ENCODE measurements at regions not wholly inside any gene's neighbourhood (a gene's known extent, or its start where the extent isn't known, plus 50 kb on each side); places are given as distances from the start of the nearest gene placed in this dataset.

- H4K20me1 ChIP-seq (ENCODE audit: control insufficient read depth, extremely low read depth, insufficient read depth, low read length), result no peaks in the 10 kb centered on the region
- H3K9me3 ChIP-seq (ENCODE audit: control insufficient read depth, insufficient read depth, low read depth, low read length), result no peaks in the 10 kb centered on the region
- no peaks in the 10 kb centered on the region for H3K4me1 ChIP-seq (ENCODE audit: control insufficient read depth, extremely low read depth, insufficient read depth, low read length)
- H3K4me2 ChIP-seq (ENCODE audit: extremely low read depth, insufficient read depth, low read length), result no peak overlapping the region
- TF ChIP-seq EZH2 (IDR thresholded peaks at IDR 0.05; ENCODE audit: low read length, missing control alignments) (no peak), CTCF (conservative IDR thresholded peaks at IDR 0.05 in 1 of 2, IDR thresholded peaks at IDR 0.05 in 1 of 2; ENCODE audit: low read depth in 1 of 2, low read length in 2 of 2) (no peak)
- H3K4me3 ChIP-seq (replicated peaks in 1 of 4; ENCODE audit: control extremely low read depth in 1 of 4, insufficient read depth in 1 of 4, low read depth in 3 of 4, low read length in 4 of 4), result no peak overlapping the region
- H3K36me3 ChIP-seq (ENCODE audit: control insufficient read depth, insufficient read depth, low read length), result no peaks in the 10 kb centered on the region
- no peaks in the 10 kb centered on the region for H3K79me2 ChIP-seq (ENCODE audit: control insufficient read depth, insufficient read depth, low read length)
- no peak overlapping the region for H3K27ac ChIP-seq (ENCODE audit: insufficient read depth, low read length)
- DNase-seq (ENCODE audit: low read depth in 2 of 2), result peak in 1 of 2 donors; percentile 75
- no peaks in the 10 kb centered on the region for H3K27me3 ChIP-seq (ENCODE audit: control insufficient read depth, insufficient read depth, low read length)
- no peak overlapping the region for H3K9ac ChIP-seq (ENCODE audit: insufficient read depth, low read length)
- no peak overlapping the region for H2AFZ ChIP-seq (ENCODE audit: low read length)
Observed at GRCh38 chr18:44520981-44521667, 159.6 kb upstream of the SETBP1 start.

DNA sequence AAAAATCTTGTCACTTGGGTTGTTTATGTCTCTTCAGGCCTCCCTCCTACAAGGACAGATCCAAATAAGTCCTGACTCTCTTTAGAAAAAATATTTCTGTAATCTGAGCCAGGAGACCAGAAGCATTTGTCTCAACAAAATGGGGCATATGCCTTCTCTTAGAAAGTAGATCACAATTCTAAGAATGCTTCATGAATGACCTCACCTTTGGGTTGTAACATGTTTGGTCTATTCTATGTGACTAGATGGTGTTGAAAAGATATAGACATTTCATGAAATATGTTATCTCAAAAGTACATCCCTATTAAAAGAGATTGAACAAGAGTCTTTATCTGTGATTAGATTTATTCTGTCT, 159.0 kb upstream of the SETBP1 start:
- no peaks in the 10 kb centered on the region for H3K36me3 ChIP-seq (ENCODE audit: control insufficient read depth, insufficient read depth, low read length)
- H3K4me3 ChIP-seq (replicated peaks in 1 of 4; ENCODE audit: control extremely low read depth in 1 of 4, insufficient read depth in 1 of 4, low read depth in 3 of 4, low read length in 4 of 4), result no peak overlapping the region
- no peaks in the 10 kb centered on the region for H3K79me2 ChIP-seq (ENCODE audit: control insufficient read depth, insufficient read depth, low read length)
- no peak overlapping the region for H2AFZ ChIP-seq (ENCODE audit: low read length)
- H3K4me2 ChIP-seq (ENCODE audit: extremely low read depth, insufficient read depth, low read length), result no peak overlapping the region
- H3K27ac ChIP-seq (ENCODE audit: insufficient read depth, low read length), result no peak overlapping the region
- no peak for TF ChIP-seq CTCF (conservative IDR thresholded peaks at IDR 0.05 in 1 of 2, IDR thresholded peaks at IDR 0.05 in 1 of 2; ENCODE audit: low read depth in 1 of 2, low read length in 2 of 2)
- TF ChIP-seq EZH2 (IDR thresholded peaks at IDR 0.05; ENCODE audit: low read length, missing control alignments), result no peak
- no peaks in the 10 kb centered on the region for H3K4me1 ChIP-seq (ENCODE audit: control insufficient read depth, extremely low read depth, insufficient read depth, low read length)
- peak in 1 of 2 donors; percentile 53 for DNase-seq (ENCODE audit: low read depth in 2 of 2)
- no peaks in the 10 kb centered on the region for H3K9me3 ChIP-seq (ENCODE audit: control insufficient read depth, insufficient read depth, low read depth, low read length)
- no peaks in the 10 kb centered on the region for H3K27me3 ChIP-seq (ENCODE audit: control insufficient read depth, insufficient read depth, low read length)
- no peaks in the 10 kb centered on the region for H4K20me1 ChIP-seq (ENCODE audit: control insufficient read depth, extremely low read depth, insufficient read depth, low read length)
- no peak overlapping the region for H3K9ac ChIP-seq (ENCODE audit: insufficient read depth, low read length)

GRCh38 chr18:44526705-44527415, 153.8 kb upstream of the SETBP1 start:
- Histone ChIP-seq H3K27me3 (ENCODE audit: control insufficient read depth, insufficient read depth, low read length) (no peaks in the 10 kb centered on the region), H3K79me2 (ENCODE audit: control insufficient read depth, insufficient read depth, low read length) (no peaks in the 10 kb centered on the region), H4K20me1 (ENCODE audit: control insufficient read depth, extremely low read depth, insufficient read depth, low read length) (no peaks in the 10 kb centered on the region), H3K27ac (ENCODE audit: insufficient read depth, low read length) (no peak overlapping the region), H3K9me3 (ENCODE audit: control insufficient read depth, insufficient read depth, low read depth, low read length) (no peaks in the 10 kb centered on the region), H3K4me1 (ENCODE audit: control insufficient read depth, extremely low read depth, insufficient read depth, low read length) (no peaks in the 10 kb centered on the region), H3K4me3 (replicated peaks in 1 of 4; ENCODE audit: control extremely low read depth in 1 of 4, insufficient read depth in 1 of 4, low read depth in 3 of 4, low read length in 4 of 4) (no peak overlapping the region), H3K4me2 (ENCODE audit: extremely low read depth, insufficient read depth, low read length) (no peak overlapping the region), H3K36me3 (ENCODE audit: control insufficient read depth, insufficient read depth, low read length) (no peaks in the 10 kb centered on the region), H2AFZ (ENCODE audit: low read length) (no peak overlapping the region), H3K9ac (ENCODE audit: insufficient read depth, low read length) (no peak overlapping the region)
- no peak for DNase-seq (ENCODE audit: low read depth in 2 of 2)
- TF ChIP-seq CTCF (conservative IDR thresholded peaks at IDR 0.05 in 1 of 2, IDR thresholded peaks at IDR 0.05 in 1 of 2; ENCODE audit: low read depth in 1 of 2, low read length in 2 of 2), result no peak
- TF ChIP-seq EZH2 (IDR thresholded peaks at IDR 0.05; ENCODE audit: low read length, missing control alignments), result no peak
